D341Med (cell line): ENCODE measurements at regions not wholly inside any gene's neighbourhood (a gene's known extent, or its start where the extent isn't known, plus 50 kb on each side); places are given as distances from the start of the nearest gene placed in this dataset.
"Not testable (repeated sequence)": the region's sequence is repeated elsewhere in the genome, so short reads cannot be mapped to it uniquely, and the experiment has no call there.

ENCODE experiments used
- DNase-seq: peaks from one replicate; pipeline ENCODE4 v3.0.0; 2012; ENCODE audit warnings: low spot score

DNA sequence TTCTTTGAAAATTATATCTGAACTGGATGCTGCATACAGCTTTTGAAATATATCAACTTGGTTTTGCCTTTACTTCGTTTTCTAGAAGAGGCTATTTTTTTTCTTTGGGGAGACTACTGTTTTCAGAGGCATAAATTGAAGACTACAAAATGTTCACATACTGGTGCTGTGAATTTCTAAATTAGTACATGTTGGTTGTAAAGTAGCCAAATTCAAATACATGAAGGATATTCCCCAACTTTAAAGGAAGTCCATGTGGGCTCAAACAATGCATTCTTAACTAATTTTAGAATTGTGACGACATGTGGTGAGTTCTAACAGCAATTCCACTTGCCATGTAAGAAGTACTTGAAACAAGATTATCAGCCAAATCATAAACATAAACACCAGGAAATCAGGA lies 295.7 kb downstream of the TUSC7 start:
- no peak for DNase-seq

DNA sequence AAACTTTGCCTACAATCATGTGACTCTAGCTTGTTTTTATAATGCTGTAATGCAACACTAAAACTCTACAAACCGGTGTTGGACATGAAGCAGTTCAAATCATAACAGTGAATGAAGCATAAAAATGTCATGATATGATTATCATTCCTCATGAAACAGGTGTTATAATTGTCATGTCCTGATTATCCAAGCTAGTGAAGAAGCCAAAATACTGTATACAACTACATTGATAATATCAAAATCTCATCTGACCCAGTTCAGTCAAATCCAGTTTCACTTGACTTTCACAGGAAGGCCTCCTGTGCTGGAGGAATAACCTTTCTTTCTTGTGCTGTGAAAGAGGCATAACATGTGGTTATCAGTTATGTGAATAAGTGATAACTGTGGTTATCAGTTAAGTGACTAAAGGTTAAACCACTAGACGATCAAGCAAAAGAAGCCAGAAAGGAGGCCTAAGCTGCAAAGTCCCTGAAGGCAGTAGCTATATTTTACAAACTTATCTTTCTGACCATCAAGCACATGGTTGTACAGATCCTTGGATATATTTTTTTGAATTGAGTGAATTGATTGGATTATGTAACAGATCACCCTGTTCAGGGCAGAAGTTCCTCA lies 296.4 kb downstream of the TUSC7 start:
- no peak for DNase-seq

DNA sequence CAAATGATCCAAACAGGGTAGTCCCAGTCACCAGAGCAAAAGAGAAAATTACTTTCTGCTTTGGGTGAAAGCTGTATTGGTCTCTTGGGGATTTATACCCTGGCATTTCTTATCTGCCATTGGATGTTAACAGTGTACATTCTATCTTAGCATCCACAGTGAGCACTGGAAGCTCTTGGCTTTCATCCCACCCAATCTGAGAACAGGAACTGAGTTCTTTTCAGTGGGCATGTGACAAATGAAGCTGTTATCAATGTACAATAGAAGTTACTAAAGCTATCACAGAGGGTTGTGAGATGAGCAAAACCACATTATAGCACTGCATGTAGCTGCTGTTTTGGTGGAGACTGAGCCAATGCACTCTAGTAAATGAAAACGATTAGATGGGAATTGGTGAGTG lies 300.7 kb downstream of the TUSC7 start:
- no peak for DNase-seq

DNA sequence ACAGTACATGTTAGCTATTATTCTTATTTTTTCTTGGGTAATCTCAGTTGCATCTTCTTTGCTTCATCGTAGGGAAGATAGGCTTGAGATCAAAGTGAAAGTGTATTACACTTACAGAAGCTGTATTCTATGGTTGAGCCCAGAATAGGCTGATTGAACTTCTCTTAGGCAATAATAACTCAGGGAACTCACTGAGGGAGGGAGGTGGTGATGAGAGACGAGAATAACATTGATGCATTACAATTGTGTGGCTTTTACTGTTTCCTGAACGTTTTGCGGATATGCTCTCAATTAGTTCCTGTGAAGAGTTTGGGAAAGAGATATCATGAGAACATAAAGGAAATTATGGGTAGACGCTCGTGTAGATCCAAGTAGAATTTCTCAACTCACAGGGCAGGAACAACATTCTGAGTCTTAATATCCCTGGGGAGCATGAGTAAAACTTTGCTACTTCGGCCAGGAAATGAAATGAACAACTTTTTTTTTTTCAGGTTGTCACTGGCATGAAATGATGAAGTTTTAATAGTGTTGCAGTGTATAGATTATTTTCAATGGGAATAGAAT lies 302.2 kb downstream of the TUSC7 start:
- no peak for DNase-seq

DNA sequence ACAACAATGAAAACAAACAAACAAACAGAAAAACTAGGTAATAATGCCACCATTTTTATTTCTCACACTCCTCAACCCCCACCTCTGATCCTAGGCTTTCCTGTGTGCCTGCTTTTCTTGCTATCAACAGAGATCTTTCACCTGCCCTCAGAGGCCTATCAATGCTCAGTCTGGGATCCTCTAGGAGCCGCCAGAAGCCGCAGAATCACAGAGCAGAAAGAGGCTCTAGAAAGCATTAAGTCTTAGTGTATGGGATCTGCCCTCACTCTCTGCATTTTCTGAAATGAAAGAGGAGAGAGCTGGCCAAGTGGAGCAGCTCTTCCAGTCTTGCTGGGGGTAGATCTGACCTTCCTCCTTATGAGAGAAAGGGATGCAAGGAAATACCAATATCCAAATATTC lies 306.8 kb downstream of the TUSC7 start:
- DNase-seq = no peak

DNA sequence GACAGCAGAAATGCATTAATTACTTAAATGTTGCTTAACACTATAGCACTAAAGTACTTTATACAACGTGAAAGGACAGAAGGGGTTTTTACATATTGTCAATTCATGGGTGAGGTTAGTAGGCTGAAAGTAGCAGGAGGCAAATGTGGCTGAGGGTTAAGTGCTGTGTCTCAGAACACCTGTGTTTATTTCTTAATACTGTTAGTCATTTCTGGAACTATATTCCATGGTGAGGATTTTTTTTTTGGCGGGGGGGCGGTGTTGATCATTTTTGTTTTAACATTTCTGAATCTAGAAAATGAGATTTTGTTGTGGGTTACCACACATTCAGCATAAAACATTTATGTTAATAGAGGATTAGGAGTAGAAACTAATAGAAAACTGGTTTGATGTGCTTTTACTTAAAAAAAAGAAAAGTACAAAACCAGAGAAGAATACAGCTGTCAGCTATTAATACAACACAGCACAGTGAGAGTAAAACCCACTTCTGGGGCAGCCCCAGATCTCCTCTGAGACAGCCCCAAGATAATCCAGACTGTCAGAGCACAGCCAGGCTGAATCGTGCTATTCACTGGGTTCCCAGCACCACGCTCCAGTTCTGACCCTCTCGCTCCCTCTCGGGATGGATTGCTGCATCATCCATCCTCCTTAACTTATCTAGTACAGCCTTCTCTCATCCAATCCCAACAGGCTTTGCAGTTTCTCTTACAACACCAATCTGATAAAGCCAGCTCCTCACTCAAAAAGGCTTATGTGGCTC lies 307.7 kb downstream of the TUSC7 start:
- DNase-seq = no peak

- no peak for DNase-seq
These were observed 309.1 kb downstream of the TUSC7 start for GRCh38 chr3:117018655-117019054.

- DNase-seq = peak; percentile 65
These were observed 309.6 kb downstream of the TUSC7 start for GRCh38 chr3:117019082-117019713.

GRCh38 chr3:117026401-117026800 lies 316.8 kb downstream of the TUSC7 start:
- no peak for DNase-seq

GRCh38 chr3:117035745-117036144 lies 326.2 kb downstream of the TUSC7 start:
- DNase-seq = no peak

DNA sequence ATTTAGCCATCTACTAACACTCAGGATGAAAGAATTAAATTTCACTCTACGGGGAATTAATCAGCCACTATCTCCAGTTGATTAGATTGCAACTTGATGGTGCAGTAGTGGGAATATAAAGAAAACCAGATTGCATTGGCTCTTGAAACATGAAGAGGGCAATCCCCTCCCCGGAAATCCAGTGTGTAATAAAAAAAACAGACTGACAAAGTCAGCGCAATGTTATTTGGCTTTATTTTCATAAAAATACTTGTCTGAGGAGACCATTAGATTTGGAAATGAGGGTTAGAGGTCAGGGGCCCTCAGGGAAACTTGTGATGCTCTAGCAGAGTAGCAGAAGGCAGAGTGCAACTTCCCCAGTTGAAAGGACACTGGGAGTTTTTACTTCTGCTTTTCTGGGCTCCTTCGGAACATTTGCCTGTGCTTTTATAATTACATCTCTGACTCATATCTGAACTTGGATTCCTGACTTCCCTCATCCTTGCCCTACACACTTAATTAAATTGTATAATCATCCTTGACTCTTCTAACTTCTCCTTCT lies 326.8 kb downstream of the TUSC7 start:
- DNase-seq = no peak

- DNase-seq = no peak
These were observed 335.6 kb downstream of the TUSC7 start for GRCh38 chr3:117045143-117045542.

DNA sequence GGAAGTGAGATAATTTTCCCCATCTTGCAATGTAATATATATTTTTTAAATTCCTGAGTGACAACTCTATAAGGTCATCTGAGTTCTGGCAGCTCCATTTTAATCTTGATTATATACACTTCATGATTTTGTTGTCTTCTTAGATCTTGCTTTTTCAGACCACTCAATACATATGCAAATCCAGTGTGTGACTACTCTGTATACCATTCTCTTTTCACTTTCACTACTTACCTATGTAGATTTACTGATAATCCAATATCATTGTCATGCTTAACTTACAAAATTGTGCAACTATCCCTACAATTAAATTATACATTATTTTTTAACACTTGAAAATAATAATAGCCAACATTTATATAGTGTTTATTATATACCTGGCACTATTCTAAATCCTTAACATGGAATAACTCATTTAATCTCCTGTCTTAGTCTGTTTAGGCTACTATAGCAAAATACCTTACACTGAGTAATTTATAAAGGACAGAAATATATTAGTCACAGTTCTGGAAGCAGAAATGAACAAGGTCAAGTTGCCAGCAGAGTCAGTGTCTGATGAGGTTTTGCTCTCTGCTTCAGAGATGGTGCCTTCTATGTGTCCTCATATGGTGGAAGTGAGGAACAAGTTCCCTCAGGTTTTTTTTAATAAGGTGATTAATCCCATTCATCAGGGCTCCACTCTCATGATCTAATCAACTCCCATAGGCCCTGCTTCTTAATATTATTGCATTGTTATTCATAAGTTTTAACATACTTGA lies 338.5 kb downstream of the TUSC7 start:
- DNase-seq = no peak

DNA sequence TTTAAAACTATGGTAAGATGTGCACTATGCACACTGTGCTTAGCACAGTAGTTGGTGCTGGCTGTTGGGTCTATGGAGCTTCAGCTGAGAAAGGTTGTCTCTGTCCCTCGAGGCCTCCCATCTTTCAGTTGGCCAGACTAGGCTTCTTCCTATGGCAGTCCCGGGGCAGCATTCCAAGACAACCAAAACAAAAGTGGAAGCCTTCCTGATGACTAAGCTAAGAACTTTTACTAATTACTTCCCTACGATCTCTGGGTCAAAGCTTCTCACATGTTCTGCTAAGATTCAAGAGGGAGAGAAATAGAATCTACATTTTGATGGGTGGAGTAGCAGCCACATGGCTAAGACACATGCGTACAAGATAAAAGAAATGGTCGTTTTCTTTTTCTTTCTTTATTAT lies 342.8 kb downstream of the TUSC7 start:
- DNase-seq = no peak

DNA sequence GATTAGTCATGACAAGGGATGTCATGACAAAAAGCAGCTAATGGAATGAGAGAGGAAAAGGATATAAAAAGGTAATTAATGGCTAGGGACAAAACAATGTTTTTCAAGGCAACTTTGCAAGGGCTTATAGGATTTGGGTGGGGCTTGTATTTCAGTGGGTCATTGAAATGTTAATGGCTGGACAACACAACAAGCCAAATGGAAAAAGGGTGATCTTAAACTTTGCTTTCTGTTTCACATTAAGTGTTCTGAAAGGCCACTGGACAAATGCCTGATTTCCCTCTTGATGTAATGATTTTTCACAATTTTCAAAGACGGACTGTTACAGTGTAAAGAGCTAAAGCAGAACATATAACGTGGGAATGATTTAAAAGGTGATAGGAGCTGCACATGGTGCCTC lies 345.0 kb downstream of the TUSC7 start:
- no peak for DNase-seq

DNA sequence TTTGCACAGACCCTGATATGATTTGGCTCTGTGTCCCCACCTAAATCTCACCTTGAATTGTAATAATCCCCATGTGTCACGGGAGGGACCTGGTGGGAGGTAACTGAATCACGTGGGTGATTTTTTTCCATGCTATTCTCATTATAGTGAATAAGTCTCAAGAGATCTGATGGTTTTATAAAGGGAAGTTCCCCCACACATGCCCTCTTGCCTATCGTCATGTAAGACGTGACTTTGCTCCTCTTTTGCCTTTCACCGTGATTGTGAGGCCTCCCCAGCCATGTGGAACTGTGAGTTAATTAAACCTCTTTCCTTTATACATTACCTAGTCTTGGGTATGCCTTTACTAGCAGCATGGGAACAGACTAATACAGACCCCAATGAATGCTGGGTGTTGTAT lies 347.4 kb downstream of the TUSC7 start:
- not testable (repeated sequence) for DNase-seq

DNA sequence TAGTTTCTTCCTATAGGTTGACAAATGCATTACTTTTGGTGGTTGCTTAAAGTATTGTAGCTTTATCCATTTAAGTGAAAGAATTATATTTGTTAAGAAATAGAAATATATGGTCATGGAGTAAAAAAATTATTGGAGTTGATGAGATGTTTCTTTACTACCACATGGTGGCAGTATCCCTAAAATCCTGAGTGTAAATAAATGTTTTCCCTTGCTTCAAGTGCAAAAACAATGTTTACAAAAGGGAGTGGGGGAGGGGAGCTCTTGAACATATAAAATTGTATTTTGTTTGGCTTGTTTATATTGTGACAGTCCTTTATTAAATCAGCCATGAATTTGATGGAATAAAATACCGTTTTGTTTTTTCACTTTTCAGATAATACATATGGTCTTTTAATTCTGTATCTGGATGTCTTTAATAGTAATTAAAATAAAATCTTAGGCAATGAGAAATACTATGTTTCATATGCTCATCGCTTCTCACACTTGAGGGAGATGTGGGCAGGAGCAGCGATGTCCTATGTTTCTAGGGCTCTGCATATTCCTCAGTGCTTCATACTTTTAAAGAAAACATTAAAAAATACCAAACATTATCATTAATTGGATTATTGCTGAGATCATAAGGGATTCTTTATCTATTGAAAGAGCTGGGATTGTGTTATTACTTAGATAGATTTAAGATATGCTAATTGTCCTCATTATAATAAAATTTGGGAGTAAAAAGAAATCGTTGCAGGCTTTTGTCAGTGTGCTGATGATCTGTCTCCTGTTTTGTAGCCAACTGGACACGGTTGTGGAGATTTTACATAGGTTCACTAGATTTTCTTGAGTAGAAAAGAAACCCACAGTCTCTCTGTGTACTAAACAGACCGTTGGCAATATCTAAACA lies 349.7 kb downstream of the TUSC7 start:
- DNase-seq = peak; percentile 19

DNA sequence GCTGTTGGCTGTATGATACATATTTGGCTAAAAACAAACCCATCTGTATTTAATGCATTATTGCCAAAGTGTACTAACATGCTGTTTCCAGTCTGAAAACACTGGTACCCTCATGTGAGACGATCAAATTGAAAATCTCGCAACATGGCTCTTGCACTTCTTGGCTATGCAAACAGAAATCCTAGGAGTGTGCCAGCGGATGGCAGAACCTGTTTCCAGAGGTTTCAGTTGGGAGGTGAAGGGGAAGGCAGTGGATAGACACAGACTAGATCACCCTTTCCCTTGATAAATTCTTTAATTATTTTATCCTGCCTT lies 350.3 kb downstream of the TUSC7 start:
- no peak for DNase-seq

DNA sequence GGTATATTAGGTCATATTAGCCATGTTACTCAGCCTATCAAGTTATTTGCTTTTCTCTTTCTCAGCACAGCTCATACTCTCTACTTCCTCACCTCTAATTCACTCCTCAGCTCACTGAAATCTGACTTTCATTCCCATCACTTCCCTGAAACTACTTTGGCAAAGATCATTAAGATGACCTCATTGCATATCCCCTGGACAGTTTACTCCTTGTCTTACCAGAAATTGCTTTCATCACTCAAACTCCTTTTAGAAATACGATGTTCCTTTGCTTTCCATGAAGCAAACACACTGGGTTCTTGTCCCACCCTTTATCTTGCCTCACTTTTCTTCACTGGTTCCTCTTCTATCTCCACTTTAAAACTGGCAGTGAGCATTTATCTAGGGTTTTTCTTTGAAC lies 354.4 kb downstream of the TUSC7 start:
- DNase-seq = no peak

DNA sequence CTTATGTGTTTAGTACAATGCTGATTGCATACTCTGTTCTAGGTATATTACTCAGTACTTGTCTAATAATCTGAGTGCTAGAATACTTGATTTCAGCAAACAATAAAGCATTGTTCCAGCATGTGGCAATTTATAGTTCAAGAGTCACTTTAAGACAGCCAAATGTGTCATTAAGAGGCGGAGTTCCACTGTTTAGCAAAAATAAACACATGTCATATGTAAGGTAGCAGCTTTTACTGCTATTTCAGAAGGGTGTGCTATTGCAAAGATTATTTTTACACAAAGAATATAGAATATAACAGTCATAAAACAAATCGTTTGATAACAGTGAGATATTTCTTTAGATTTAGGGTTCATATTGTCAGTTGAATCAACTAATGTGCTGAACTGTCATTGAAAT lies 358.7 kb downstream of the TUSC7 start:
- no peak for DNase-seq

DNA sequence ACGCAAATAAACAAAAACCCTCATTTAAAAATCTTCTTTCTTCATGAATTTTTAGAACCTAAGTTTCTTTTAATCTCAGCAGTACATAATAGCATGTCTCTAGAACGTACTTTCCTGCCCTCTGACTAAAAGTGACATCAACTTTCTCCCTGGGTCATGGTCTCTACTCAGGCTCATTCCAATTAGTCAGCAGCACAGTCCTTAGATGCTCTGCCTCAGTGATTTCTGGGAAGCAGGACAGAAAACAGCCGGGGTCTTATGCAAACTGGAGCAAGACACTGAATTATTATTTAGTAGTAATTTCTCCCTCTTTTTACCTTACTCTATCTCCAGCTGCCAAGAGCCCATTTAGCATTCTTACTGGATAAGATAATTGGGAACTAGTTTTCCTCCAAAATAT lies 365.2 kb downstream of the TUSC7 start:
- DNase-seq = no peak
